GM21723 (cell line): ENCODE measurements at regions not wholly inside any gene's neighbourhood (a gene's known extent, or its start where the extent isn't known, plus 50 kb on each side); places are given as distances from the start of the nearest gene placed in this dataset.

Experiments
- ATAC-seq: cut with Tn5 transposase; IDR thresholded peaks from one replicate; pipeline ENCODE4 v1.9.1; 2021; ENCODE audit warnings: mild to moderate bottlenecking, moderate library complexity; ENCODE audit not compliant: unreplicated experiment

- no peak for ATAC-seq
Observed at GRCh38 chr14:71525663-71526221, 406.5 kb upstream of the RGS6 start.

- no peak for ATAC-seq
Observed at GRCh38 chr14:71526388-71526787, 405.8 kb upstream of the RGS6 start.

- no peak for ATAC-seq
Observed at GRCh38 chr14:71527838-71528237, 404.4 kb upstream of the RGS6 start.

GRCh38 chr14:71529848-71530247 is 402.4 kb upstream of the RGS6 start:
- ATAC-seq: no peak

- no peak for ATAC-seq
Observed at GRCh38 chr14:71532344-71532743, 399.9 kb upstream of the RGS6 start.

- ATAC-seq: no peak
Observed at GRCh38 chr14:71532790-71533189, 399.4 kb upstream of the RGS6 start.

- no peak for ATAC-seq
Observed at GRCh38 chr14:71533390-71533789, 398.8 kb upstream of the RGS6 start.

- no peak for ATAC-seq
Observed at GRCh38 chr14:71533800-71534199, 398.4 kb upstream of the RGS6 start.

- no peak for ATAC-seq
Observed at GRCh38 chr14:71534506-71534905, 397.7 kb upstream of the RGS6 start.

GRCh38 chr14:71536015-71536740 is 396.1 kb upstream of the RGS6 start:
- ATAC-seq: no peak

GRCh38 chr14:71536927-71537772 is 395.1 kb upstream of the RGS6 start:
- ATAC-seq: no peak

- ATAC-seq: no peak
Observed at GRCh38 chr14:71538288-71538687, 393.9 kb upstream of the RGS6 start.

GRCh38 chr14:71538938-71539649 is 393.1 kb upstream of the RGS6 start:
- ATAC-seq: no peak

GRCh38 chr14:71539650-71540285 is 392.5 kb upstream of the RGS6 start:
- no peak for ATAC-seq

GRCh38 chr14:71541271-71541670 is 391.0 kb upstream of the RGS6 start:
- no peak for ATAC-seq

- no peak for ATAC-seq
Observed at GRCh38 chr14:71541973-71542690, 390.1 kb upstream of the RGS6 start.

- no peak for ATAC-seq
Observed at GRCh38 chr14:71549421-71550050, 382.7 kb upstream of the RGS6 start.

- no peak for ATAC-seq
Observed at GRCh38 chr14:71550367-71550766, 381.9 kb upstream of the RGS6 start.

GRCh38 chr14:71551291-71551950 is 380.8 kb upstream of the RGS6 start:
- no peak for ATAC-seq
